IPS DF 19.7 (cell line): ENCODE measurements at regions not wholly inside any gene's neighbourhood (a gene's known extent, or its start where the extent isn't known, plus 50 kb on each side); places are given as distances from the start of the nearest gene placed in this dataset.

ENCODE experiments used
- DNase-seq: peaks from one replicate; pipeline ENCODE4 v3.0.0-alpha.2; 2013; ENCODE audit warnings: low read depth, low spot score

DNA sequence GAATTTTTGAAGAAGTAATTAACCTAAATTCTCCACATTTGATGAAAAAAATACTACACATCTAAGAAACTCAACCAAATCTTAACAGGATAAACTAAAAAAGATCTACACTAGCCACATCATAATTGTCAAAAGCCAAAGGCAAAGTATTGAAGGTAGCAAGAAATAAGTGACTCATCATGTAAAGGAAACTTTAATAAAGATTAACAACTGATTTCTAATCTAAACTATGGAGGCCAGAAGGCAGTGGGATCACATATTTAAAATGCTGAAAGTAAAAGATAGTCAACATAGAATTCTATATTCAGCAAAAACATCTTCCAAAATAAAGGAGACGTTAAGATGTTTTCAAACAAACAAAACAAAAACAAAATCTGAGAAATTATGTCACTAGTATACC lies 2002.9 kb downstream of the MAT2B start:
- no peak for DNase-seq

- no peak for DNase-seq
Measured at GRCh38 chr5:165508861-165509260, 2003.4 kb downstream of the MAT2B start.

DNA sequence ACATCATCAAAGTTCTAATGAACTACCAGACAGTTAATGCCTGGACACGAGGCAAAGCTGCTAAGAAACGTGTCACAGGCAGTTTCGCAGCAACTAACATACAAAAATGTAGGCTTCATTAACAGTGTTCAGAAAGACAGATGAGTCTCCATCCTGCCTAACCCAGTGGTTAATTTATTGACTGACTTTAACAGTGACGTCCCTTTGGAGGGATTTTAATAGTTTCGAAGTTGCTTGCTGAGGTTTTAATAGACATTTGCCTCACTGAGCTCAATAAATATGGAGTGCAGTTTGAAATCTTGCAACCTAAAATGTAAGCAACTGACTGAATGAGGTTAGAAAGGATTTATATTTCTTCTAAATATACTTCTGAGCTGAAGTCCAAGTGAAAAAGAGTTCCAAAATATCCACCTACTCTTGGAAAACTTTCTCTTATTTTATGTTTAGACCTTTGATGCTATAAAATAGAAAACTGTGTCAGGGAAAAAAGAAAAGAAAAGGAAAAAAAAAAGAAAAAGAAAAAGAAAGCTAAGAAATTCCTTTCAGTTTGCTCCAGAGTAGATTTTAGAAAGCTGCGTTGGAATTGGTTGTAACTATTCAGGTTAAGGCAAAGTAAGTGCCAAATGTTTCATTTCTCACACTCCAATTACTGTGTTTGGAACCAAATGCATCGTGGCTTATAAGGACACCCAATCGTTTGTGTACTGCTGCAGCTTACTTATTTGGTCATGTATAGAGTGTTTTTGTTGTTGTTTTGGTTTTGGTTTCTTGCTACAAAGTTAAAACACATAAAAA lies 2016.6 kb downstream of the MAT2B start:
- no peak for DNase-seq

- DNase-seq, result no peak
Measured at GRCh38 chr5:165525271-165525670, 2019.9 kb downstream of the MAT2B start.

- no peak for DNase-seq
Measured at GRCh38 chr5:165526357-165526756, 2020.9 kb downstream of the MAT2B start.

DNA sequence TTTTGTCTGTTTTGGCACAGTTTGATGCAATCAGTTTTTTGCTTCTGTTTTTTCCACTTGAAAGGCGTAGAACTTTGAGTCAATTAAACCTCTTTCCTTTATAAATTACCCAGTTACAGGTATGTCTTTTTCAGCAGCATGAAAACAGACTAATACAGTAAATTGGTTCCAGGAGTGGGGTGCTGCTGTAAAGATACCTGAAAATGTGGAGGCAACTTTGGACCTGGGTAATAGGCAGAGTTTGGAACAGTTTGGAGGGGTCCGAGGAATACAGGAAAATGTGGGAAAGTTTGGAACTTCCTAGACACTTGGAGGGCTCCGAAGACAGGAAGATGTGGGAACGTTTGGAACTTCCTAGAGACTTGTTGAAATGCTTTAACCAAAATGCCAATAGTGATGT lies 2022.2 kb downstream of the MAT2B start:
- no peak for DNase-seq

GRCh38 chr5:165538065-165538464 lies 2032.6 kb downstream of the MAT2B start:
- no peak for DNase-seq

GRCh38 chr5:165559645-165560044 lies 2054.2 kb downstream of the MAT2B start:
- no peak for DNase-seq

- no peak for DNase-seq
Measured at GRCh38 chr5:165560648-165561047, 2055.2 kb downstream of the MAT2B start.

- no peak for DNase-seq
Measured at GRCh38 chr5:165565911-165566310, 2060.5 kb downstream of the MAT2B start.

DNA sequence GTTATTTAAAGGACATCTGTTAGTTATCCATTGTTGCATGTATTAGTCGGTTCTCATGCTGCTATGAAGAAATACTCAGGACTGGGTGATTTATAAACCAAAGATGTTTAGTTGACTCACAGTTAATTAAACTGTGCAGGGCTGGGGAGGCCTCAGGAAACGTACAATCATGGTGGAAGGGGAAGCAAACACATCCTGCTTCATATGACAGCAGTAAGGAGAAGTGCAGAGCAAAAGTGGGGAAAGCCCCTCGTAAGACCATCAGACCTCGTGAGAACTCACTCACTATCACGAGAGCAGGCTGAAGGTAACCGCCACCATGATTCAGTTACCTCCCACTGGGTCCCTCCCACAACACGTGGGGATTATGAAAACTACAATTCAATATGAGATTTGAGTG lies 2064.1 kb downstream of the MAT2B start:
- DNase-seq, result no peak

DNA sequence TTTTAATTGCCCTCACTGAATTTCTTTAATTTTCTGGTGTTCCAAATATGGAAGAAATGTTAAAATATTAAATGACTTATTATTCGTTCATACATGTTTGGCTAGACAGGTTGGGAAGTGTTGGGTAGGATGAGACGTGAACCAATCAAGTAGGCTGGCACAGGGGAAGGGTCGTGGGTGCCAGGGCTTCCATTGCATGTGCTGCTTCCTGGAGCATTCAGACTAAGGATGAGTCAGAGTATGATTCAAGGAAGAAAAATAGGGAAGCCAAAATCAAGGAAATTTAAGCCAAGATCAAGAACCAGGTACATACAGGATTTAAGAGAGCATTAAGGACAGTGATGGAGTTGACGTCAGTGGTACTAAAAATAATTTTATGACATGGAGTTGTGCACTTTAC lies 2068.0 kb downstream of the MAT2B start:
- no peak for DNase-seq

DNA sequence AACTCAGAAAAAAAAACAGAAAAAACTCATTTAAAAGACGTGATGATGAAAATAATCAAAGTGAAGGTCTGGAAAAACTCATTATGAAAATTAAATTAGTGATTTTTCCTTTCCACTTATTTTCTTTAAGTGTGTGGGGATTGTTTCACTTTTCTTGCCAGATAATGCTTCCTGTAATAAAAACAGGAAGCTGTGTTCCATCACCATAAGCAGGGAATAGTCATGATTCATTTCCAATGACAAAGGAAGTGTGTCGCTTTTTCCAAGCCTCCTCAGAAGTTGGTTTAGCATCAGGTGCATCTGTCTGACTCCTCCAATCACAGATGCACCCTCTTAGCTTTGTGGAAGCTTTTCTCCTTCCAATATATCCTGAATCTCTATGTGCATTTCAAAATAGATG lies 2068.7 kb downstream of the MAT2B start:
- DNase-seq, result no peak

- no peak for DNase-seq
Measured at GRCh38 chr5:165576678-165577275, 2071.4 kb downstream of the MAT2B start.

GRCh38 chr5:165579911-165580310 lies 2074.5 kb downstream of the MAT2B start:
- no peak for DNase-seq

DNA sequence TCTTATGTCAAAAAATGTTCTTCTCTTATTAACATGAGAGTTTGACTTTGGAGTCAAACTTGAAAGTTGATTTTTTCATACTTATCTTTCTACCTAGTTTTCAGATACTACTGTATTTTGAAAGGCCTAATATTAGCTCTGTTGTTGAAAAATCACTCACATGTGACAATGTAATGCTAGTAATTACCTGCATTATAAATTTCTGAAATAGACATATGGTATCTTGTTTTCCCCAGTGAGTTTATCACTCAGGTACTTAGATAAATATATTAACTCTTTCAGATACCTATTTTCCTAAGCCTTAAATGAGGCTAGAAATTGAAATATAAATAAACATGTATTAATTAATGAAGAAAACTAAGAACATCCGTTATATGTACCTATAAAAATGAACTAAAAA lies 2089.3 kb downstream of the MAT2B start:
- no peak for DNase-seq

DNA sequence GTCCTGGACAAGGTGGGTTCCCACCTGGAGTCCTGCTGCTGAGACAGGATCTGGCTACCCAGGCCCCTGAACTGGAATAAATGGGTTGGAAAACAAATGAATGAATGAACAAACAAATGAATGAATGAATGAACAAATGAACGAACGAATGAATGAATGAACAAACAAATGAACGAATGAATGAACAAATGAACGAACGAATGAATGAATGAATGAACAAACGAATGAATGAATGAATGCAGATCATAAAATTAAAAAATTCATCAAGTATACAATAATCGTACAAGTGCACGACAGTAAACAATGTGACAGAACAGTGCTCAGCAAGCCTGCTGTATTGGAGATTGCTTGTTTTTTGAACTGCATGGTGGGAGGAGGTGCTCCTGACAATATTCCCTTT lies 2097.1 kb downstream of the MAT2B start:
- no peak for DNase-seq

DNA sequence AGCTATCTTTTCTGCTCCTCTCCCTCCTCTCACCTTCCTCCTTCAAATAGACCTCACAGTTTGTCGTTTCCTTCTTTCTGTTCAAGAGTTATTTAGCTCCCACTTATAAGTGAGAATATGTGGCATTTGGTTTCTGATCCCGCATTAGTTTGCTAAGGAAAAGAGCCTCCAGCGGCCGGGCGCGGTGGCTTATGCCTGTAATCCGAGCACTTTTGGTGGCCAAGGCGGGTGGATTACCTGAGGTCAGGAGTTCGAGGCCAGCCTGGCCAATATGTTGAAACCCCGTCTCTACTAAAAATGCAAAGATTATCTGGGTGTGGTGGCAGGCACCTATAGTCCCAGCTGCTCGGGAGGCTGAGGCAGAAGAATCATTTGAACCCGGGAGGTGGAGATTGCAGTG lies 2101.6 kb downstream of the MAT2B start:
- DNase-seq, result no peak

- no peak for DNase-seq
Measured at GRCh38 chr5:165609871-165610270, 2104.5 kb downstream of the MAT2B start.

- peak; percentile 23 for DNase-seq
Measured at GRCh38 chr5:165616490-165617405, 2111.3 kb downstream of the MAT2B start.

GRCh38 chr5:165617491-165617890 lies 2112.1 kb downstream of the MAT2B start:
- DNase-seq, result no peak

DNA sequence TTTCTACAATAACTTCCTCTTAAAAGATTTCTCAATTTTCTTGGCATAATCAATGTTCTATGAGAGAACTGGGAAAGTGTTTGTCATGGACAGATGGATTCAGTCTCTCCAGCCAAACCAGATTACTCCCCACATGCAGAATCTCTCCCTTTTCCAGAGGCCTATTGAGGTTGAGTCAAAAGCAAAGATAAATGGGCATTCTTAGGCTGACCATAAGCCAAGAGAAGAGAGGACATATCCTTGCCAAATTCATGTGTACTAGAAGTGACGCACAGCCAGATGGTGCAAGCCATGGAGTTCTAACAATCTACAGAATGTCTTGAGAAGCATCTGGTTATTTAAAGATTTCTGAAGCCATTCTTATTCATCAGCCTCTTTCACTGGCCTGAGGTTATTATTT lies 2115.0 kb downstream of the MAT2B start:
- no peak for DNase-seq
